ENCODE measurements at regions not wholly inside any gene's neighbourhood (a gene's known extent, or its start where the extent isn't known, plus 50 kb on each side); places are given as distances from the start of the nearest gene placed in this dataset.

GRCh38 chr9:81250606-81251005, 438.7 kb downstream of the TLE1 start:
- no peak for DNase-seq (ENCODE audit: low spot score)

- no peak for DNase-seq (ENCODE audit: low spot score)
Observed at GRCh38 chr9:81250041-81250440, 439.3 kb downstream of the TLE1 start.

GRCh38 chr9:81245254-81245956, 443.9 kb downstream of the TLE1 start:
- no peak for DNase-seq (ENCODE audit: low spot score)

GRCh38 chr9:81244631-81245030, 444.7 kb downstream of the TLE1 start:
- no peak for DNase-seq (ENCODE audit: low spot score)

- DNase-seq (ENCODE audit: low spot score) = no peak
Observed at GRCh38 chr9:81242866-81243265, 446.5 kb downstream of the TLE1 start.

- no peak for DNase-seq (ENCODE audit: low spot score)
Observed at GRCh38 chr9:81239388-81239787, 450.0 kb downstream of the TLE1 start.

- DNase-seq (ENCODE audit: low spot score) = peak; percentile 40
Observed at GRCh38 chr9:81237565-81238231, 451.6 kb downstream of the TLE1 start.

GRCh38 chr9:81234924-81235610, 454.3 kb downstream of the TLE1 start:
- DNase-seq (ENCODE audit: low spot score) = no peak

GRCh38 chr9:81231011-81231410, 458.3 kb downstream of the TLE1 start:
- DNase-seq (ENCODE audit: low spot score) = no peak

- no peak for DNase-seq (ENCODE audit: low spot score)
Observed at GRCh38 chr9:81227507-81228245, 461.7 kb downstream of the TLE1 start.

GRCh38 chr9:81225596-81225995, 463.8 kb downstream of the TLE1 start:
- DNase-seq (ENCODE audit: low spot score) = no peak

GRCh38 chr9:81224166-81225081, 464.9 kb downstream of the TLE1 start:
- no peak for DNase-seq (ENCODE audit: low spot score)

- no peak for DNase-seq (ENCODE audit: low spot score)
Observed at GRCh38 chr9:81214975-81215374, 474.4 kb downstream of the TLE1 start.

GRCh38 chr9:81213456-81213855, 475.9 kb downstream of the TLE1 start:
- no peak for DNase-seq (ENCODE audit: low spot score)

- DNase-seq (ENCODE audit: low spot score) = no peak
Observed at GRCh38 chr9:81211741-81212140, 477.6 kb downstream of the TLE1 start.

- DNase-seq (ENCODE audit: low spot score) = no peak
Observed at GRCh38 chr9:81207651-81208050, 481.7 kb downstream of the TLE1 start.

GRCh38 chr9:81202292-81202691, 487.1 kb downstream of the TLE1 start:
- no peak for DNase-seq (ENCODE audit: low spot score)

- no peak for DNase-seq (ENCODE audit: low spot score)
Observed at GRCh38 chr9:81195206-81195605, 494.1 kb downstream of the TLE1 start.

- no peak for DNase-seq (ENCODE audit: low spot score)
Observed at GRCh38 chr9:81193362-81194339, 495.7 kb downstream of the TLE1 start.

- no peak for DNase-seq (ENCODE audit: low spot score)
Observed at GRCh38 chr9:81191222-81191621, 498.1 kb downstream of the TLE1 start.
